HCT116 (cell line): ENCODE measurements at regions not wholly inside any gene's neighbourhood (a gene's known extent, or its start where the extent isn't known, plus 50 kb on each side); places are given as distances from the start of the nearest gene placed in this dataset.

Experiments
- ATAC-seq: fragments of 200-7000 bp; cut with Tn5 transposase; 2 replicates; pipeline ENCODE4 v1.9.1; 2020; ENCODE audit warnings: mild to moderate bottlenecking, moderate library complexity
- BruUV-seq: library from RNA; stranded (reverse); fragments of 400-500 nt; replicated peaks from 2 replicates; lab custom pipeline; 2021; lab: Mats Ljungman, UMichigan
- CTCF ChIA-PET: fragments of 300-600 bp; sonication (Branson Sonifier 250); formaldehyde crosslinking; loops from one replicate; lab custom pipeline; 2021; ENCODE audit warnings: antibody characterized with exemption; lab: Charles Lee
- POLR2A ChIA-PET: fragments of 300-600, 350-600 bp; sonication (Branson Sonifier 250); formaldehyde crosslinking; loops from one replicate; lab custom pipeline; 2021; ENCODE audit warnings: antibody characterized with exemption; lab: Charles Lee
- RAD21 ChIA-PET, 2 experiments: fragments of 300-600 bp; sonication (Branson Sonifier 250); formaldehyde crosslinking; loops; one replicate each; lab custom pipeline; 2023; ENCODE audit warnings: low total read pairs in 2 of 2; ENCODE audit not compliant: uncharacterized antibody in 2 of 2, unreplicated experiment in 2 of 2, low non-redundant PET in 1 of 2; lab: Charles Lee
- DNase-seq: peaks from one replicate; pipeline ENCODE4 v3.0.0-alpha.2; 2010; ENCODE audit warnings: low read depth, low spot score
- H2AFZ ChIP-seq: fragments of 200-600 bp; shearing (Covaris generic), sonication (generic); 2 replicates; pipeline ENCODE4 v1.6.1; 2017; ENCODE audit warnings: low read depth, mixed run types, mixed read lengths, antibody characterized with exemption, low read length; ENCODE audit not compliant: poor library complexity, severe bottlenecking
- H3K27ac ChIP-seq: 2 replicates; pipeline ENCODE4 v1.5.1; 2012; ENCODE audit warnings: low read depth, low read length
- H3K27me3 ChIP-seq: fragments of 200-600 bp; sonication (generic); 2 replicates; pipeline ENCODE4 v1.6.1; 2016; ENCODE audit warnings: mixed run types, low read length, mixed read lengths; ENCODE audit not compliant: insufficient read depth
- H3K36me3 ChIP-seq, 2 experiments: fragments of 200-500 bp in 1 of 2; fragments of 200-600 bp in 1 of 2; sonication (Bioruptor generic) in 1 of 2; sonication (generic) in 1 of 2; 2 replicates each; pipeline versions ENCODE4 v1.5.1 to v1.6.1; 2014 to 2016; ENCODE audit warnings: low read length in 2 of 2, inconsistent platforms in 1 of 2, mixed read lengths in 1 of 2, mixed run types in 1 of 2; ENCODE audit not compliant: insufficient read depth in 2 of 2, control insufficient read depth in 1 of 2
- H3K4me1 ChIP-seq, 2 experiments: fragments of 200-600 bp in 1 of 2; sonication (generic) in 1 of 2; 2 replicates each; pipeline versions ENCODE4 v1.5.1 to v1.6.1; 2012 to 2017; ENCODE audit warnings: low read length in 2 of 2, inconsistent platforms in 1 of 2, mild to moderate bottlenecking in 1 of 2, mixed read lengths in 1 of 2, mixed run types in 1 of 2, moderate library complexity in 1 of 2; ENCODE audit not compliant: insufficient read depth in 2 of 2, control insufficient read depth in 1 of 2
- H3K4me2 ChIP-seq: fragments of 200-600 bp; sonication (generic); 2 replicates; pipeline ENCODE4 v1.6.1; 2017; ENCODE audit warnings: mixed run types, low read length, mixed read lengths
- H3K4me3 ChIP-seq, 2 experiments: fragments of 200-600 bp in 1 of 2; sonication (generic) in 1 of 2; replicated peaks in 1 of 2; 2 replicates each; pipeline ENCODE4 v1.5.1; 2011 to 2016; ENCODE audit warnings: low read length in 2 of 2, control low read depth in 1 of 2, low read depth in 1 of 2, mild to moderate bottlenecking in 1 of 2, mixed read lengths in 1 of 2, mixed run types in 1 of 2
- H3K79me2 ChIP-seq: fragments of 200-600 bp; sonication (generic); 2 replicates; pipeline ENCODE4 v1.6.1; 2017; ENCODE audit warnings: mild to moderate bottlenecking, mixed run types, low read length, moderate library complexity, mixed read lengths; ENCODE audit not compliant: insufficient read depth
- H3K9ac ChIP-seq: fragments of 200-600 bp; sonication (generic); 2 replicates; pipeline ENCODE4 v1.6.1; 2016; ENCODE audit warnings: low read length, mixed read lengths
- H3K9me2 ChIP-seq: fragments of 200-600 bp; sonication (generic), shearing (Covaris generic); 2 replicates; pipeline ENCODE4 v1.6.1; 2017; ENCODE audit warnings: mixed run types, mild to moderate bottlenecking, moderate library complexity; ENCODE audit not compliant: insufficient read depth
- H3K9me3 ChIP-seq, 2 experiments: fragments of 200-500 bp in 1 of 2; fragments of 200-600 bp in 1 of 2; sonication (Bioruptor generic) in 1 of 2; sonication (generic) in 1 of 2; 2 replicates each; pipeline ENCODE4 v1.6.1; 2014 to 2017; ENCODE audit warnings: low read length in 2 of 2, mixed read lengths in 2 of 2, inconsistent platforms in 1 of 2, low read depth in 1 of 2, mild to moderate bottlenecking in 1 of 2, mixed run types in 1 of 2, moderate library complexity in 1 of 2; ENCODE audit not compliant: control insufficient read depth in 1 of 2, insufficient read depth in 1 of 2
- H4K20me1 ChIP-seq: fragments of 200-600 bp; sonication (generic), shearing (Covaris generic); 2 replicates; pipeline ENCODE4 v1.6.1; 2017; ENCODE audit warnings: mixed run types, mild to moderate bottlenecking, moderate library complexity; ENCODE audit not compliant: insufficient read depth
- CBX3 ChIP-seq: IDR thresholded peaks from 2 replicates; pipeline ENCODE4 v1.6.1; 2012; ENCODE audit warnings: low read depth
- CEBPB ChIP-seq: IDR thresholded peaks from 2 replicates; pipeline ENCODE4 v1.6.1; 2012; ENCODE audit warnings: low read depth
- EGR1 ChIP-seq: IDR thresholded peaks from 2 replicates; pipeline ENCODE4 v1.6.1; 2012; ENCODE audit warnings: low read depth
- ELF1 ChIP-seq: IDR thresholded peaks from 2 replicates; pipeline ENCODE4 v1.6.1; 2012; ENCODE audit warnings: low read depth, borderline replicate concordance
- EZH2phosphoT487 ChIP-seq: fragments of 200-600 bp; IDR thresholded peaks from 2 replicates; pipeline ENCODE4 v1.6.1; 2018; ENCODE audit warnings: antibody characterized with exemption, borderline replicate concordance
- FOSL1 ChIP-seq: IDR thresholded peaks from 2 replicates; pipeline ENCODE4 v1.6.1; 2012; ENCODE audit warnings: low read depth
- JUND ChIP-seq: IDR thresholded peaks from 2 replicates; pipeline ENCODE4 v1.6.1; 2012
- POLR2AphosphoS5 ChIP-seq: IDR thresholded peaks from 2 replicates; pipeline ENCODE4 v1.6.1; 2011; ENCODE audit warnings: mild to moderate bottlenecking, low read depth, low read length, moderate library complexity
- REST ChIP-seq: IDR thresholded peaks from 2 replicates; pipeline ENCODE4 v1.6.1; 2012; ENCODE audit warnings: low read depth
- SRF ChIP-seq: IDR thresholded peaks from 2 replicates; pipeline ENCODE4 v1.6.1; 2012; ENCODE audit warnings: low read depth
- YY1 ChIP-seq: IDR thresholded peaks from 2 replicates; pipeline ENCODE4 v1.6.1; 2011; ENCODE audit warnings: low read length, low read depth, moderate library complexity, mild to moderate bottlenecking; ENCODE audit not compliant: insufficient replicate concordance; ENCODE audit errors: extremely low read depth
- ZFX ChIP-seq: fragments of 450-650 bp; IDR thresholded peaks from 2 replicates; pipeline ENCODE4 v1.6.1; 2017
- ZNF274 ChIP-seq: fragments of 200-500 bp; sonication (Bioruptor generic); IDR thresholded peaks from 2 replicates; pipeline ENCODE4 v1.6.1; 2014; ENCODE audit warnings: mild to moderate bottlenecking, low read depth, low read length, inconsistent platforms
- intact Hi-C: fragments of 100-400 bp; cut with micrococcal nuclease; formaldehyde crosslinking; loops from 2 replicates; pipeline ENCODE4 v1.10.0; 2022

- Histone ChIP-seq H2AFZ (no peak overlapping the region), H3K4me2 (no peak overlapping the region), H3K9me3 (no peaks in the 10 kb centered on the region), H4K20me1 (no peaks in the 10 kb centered on the region; the same call in 1 of the 2 replicates), H3K9ac (no peak overlapping the region), H3K27me3 (no peaks in the 10 kb centered on the region), H3K27ac (no peak overlapping the region), H3K4me1 (no peaks in the 10 kb centered on the region), H3K36me3 (no peaks in the 10 kb centered on the region), H3K4me3 (no peak overlapping the region), H3K79me2 (no peaks in the 10 kb centered on the region), H3K9me2 (no peaks in the 10 kb centered on the region)
- CTCF ChIA-PET, result no interaction called here
- POLR2A ChIA-PET, result no interaction called here
- RAD21 ChIA-PET, result no interaction called here
- BruUV-seq, result no TSS peak
- DNase-seq (no peak), ATAC-seq (no peak)
- TF ChIP-seq EZH2phosphoT487 (no peak), ZFX (no peak), EGR1 (no peak), ZNF274 (no peak), CBX3 (no peak), YY1 (no peak), SRF (no peak), CEBPB (no peak), REST (no peak), ELF1 (no peak), FOSL1 (no peak), POLR2AphosphoS5 (no peak), JUND (no peak)
- intact Hi-C loops, result no loop called here
These were observed 324.0 kb downstream of the IPMK start for GRCh38 chr10:57943701-57944100.
